ENCODE measurements at regions not wholly inside any gene's neighbourhood (a gene's known extent, or its start where the extent isn't known, plus 50 kb on each side); places are given as distances from the start of the nearest gene placed in this dataset.

- H3K27me3 ChIP-seq (ENCODE audit: control insufficient read depth in 4 of 4, insufficient read depth in 4 of 4, low read length in 3 of 4), result no peaks in the 10 kb centered on the region
- WGBS, result 100% methylated on average over 1 of the region's 1 CpG
- H3K27ac ChIP-seq (ENCODE audit: low read depth in 1 of 2, low read length in 2 of 2), result no peak overlapping the region
- no peaks in the 10 kb centered on the region for H3K4me1 ChIP-seq (ENCODE audit: control insufficient read depth in 4 of 4, insufficient read depth in 4 of 4, low read length in 3 of 4)
- no peak overlapping the region for H3K9ac ChIP-seq (ENCODE audit: low read depth in 1 of 2, low read length in 2 of 2)
- H3K36me3 ChIP-seq (ENCODE audit: control insufficient read depth in 4 of 4, insufficient read depth in 3 of 4, low read depth in 1 of 4, low read length in 3 of 4), result no peaks in the 10 kb centered on the region
- TF ChIP-seq FOXA2 (IDR thresholded peaks at IDR 0.05) (no peak), RAD21 (IDR thresholded peaks at IDR 0.05) (no peak), SP1 (IDR thresholded peaks at IDR 0.05) (no peak), NR2F2 (IDR thresholded peaks at IDR 0.05) (no peak), MAX (IDR thresholded peaks at IDR 0.05) (no peak), FOXA1 (IDR thresholded peaks at IDR 0.05) (no peak), ATF3 (IDR thresholded peaks at IDR 0.05) (no peak)
- no peak overlapping the region for H3K4me3 ChIP-seq (ENCODE audit: low read depth in 1 of 3, low read length in 3 of 3)
- no peaks in the 10 kb centered on the region for H3K9me3 ChIP-seq (ENCODE audit: control insufficient read depth in 4 of 4, low read length in 3 of 4)
- no peak for DNase-seq (ENCODE audit: low spot score)
Measured at GRCh38 chrX:117458243-117458968, 658.2 kb downstream of the KLHL13 start.

GRCh38 chrX:117455787-117456186 lies 660.8 kb downstream of the KLHL13 start:
- Histone ChIP-seq H3K27me3 (ENCODE audit: control insufficient read depth in 4 of 4, insufficient read depth in 4 of 4, low read length in 3 of 4) (no peaks in the 10 kb centered on the region), H3K4me3 (ENCODE audit: low read depth in 1 of 3, low read length in 3 of 3) (no peak overlapping the region), H3K9ac (ENCODE audit: low read depth in 1 of 2, low read length in 2 of 2) (no peak overlapping the region), H3K36me3 (ENCODE audit: control insufficient read depth in 4 of 4, insufficient read depth in 3 of 4, low read depth in 1 of 4, low read length in 3 of 4) (no peaks in the 10 kb centered on the region), H3K4me1 (ENCODE audit: control insufficient read depth in 4 of 4, insufficient read depth in 4 of 4, low read length in 3 of 4) (no peaks in the 10 kb centered on the region), H3K27ac (ENCODE audit: low read depth in 1 of 2, low read length in 2 of 2) (no peak overlapping the region), H3K9me3 (ENCODE audit: control insufficient read depth in 4 of 4, low read length in 3 of 4) (no peaks in the 10 kb centered on the region)
- TF ChIP-seq RXRA (IDR thresholded peaks at IDR 0.05) (no peak), JUND (IDR thresholded peaks at IDR 0.05) (no peak), GABPA (IDR thresholded peaks at IDR 0.05 in 1 of 2, conservative IDR thresholded peaks at IDR 0.05 in 1 of 2) (no peak), ZBTB33 (IDR thresholded peaks at IDR 0.05) (no peak), YY1 (IDR thresholded peaks at IDR 0.05) (no peak), EGR1 (IDR thresholded peaks at IDR 0.05; ENCODE audit: low read depth in 2 of 2) (no peak), HNF4A (conservative IDR thresholded peaks at IDR 0.05) (no peak), FOXA2 (IDR thresholded peaks at IDR 0.05) (no peak), SP1 (IDR thresholded peaks at IDR 0.05) (no peak), NR2F2 (IDR thresholded peaks at IDR 0.05) (no peak), RAD21 (IDR thresholded peaks at IDR 0.05) (no peak), ATF3 (IDR thresholded peaks at IDR 0.05) (no peak), TAF1 (conservative IDR thresholded peaks at IDR 0.05) (no peak), FOXA1 (IDR thresholded peaks at IDR 0.05) (no peak), MAX (IDR thresholded peaks at IDR 0.05) (no peak), HNF4G (IDR thresholded peaks at IDR 0.05) (no peak), REST (IDR thresholded peaks at IDR 0.05) (no peak), CTCF (IDR thresholded peaks at IDR 0.05; ENCODE audit: low read depth, low read length, missing input control) (no peak)
- 91% methylated on average over 3 of the region's 3 CpGs for WGBS
- no peak for DNase-seq (ENCODE audit: low spot score)
